Psoas muscle (tissue), 7 donors: ENCODE measurements at regions not wholly inside any gene's neighbourhood (a gene's known extent, or its start where the extent isn't known, plus 50 kb on each side); places are given as distances from the start of the nearest gene placed in this dataset.

Source experiments
- ATAC-seq, 4 donors: fragments of 200-7000 bp; cut with Tn5 transposase; one replicate each; pipeline ENCODE4 v1.9.1; 2020; ENCODE audit warnings: moderate library complexity in 3 of 4, mild to moderate bottlenecking in 2 of 4
- DNase-seq, 2 donors: peaks; one replicate each; pipeline ENCODE4 v3.0.0-alpha.2; 2020
- H3K27ac ChIP-seq: fragments of 200-600 bp; one replicate; pipeline ENCODE4 v1.8.0; 2022
- H3K27me3 ChIP-seq, 3 donors: fragments of 200-600 bp in 1 of 3; one replicate each; pipeline versions ENCODE4 v1.6.1 to v1.8.0; 2013 to 2022; ENCODE audit warnings: low read length in 2 of 3, mild to moderate bottlenecking in 2 of 3, moderate library complexity in 1 of 3; ENCODE audit not compliant: insufficient read depth in 3 of 3
- H3K36me3 ChIP-seq, 2 donors: fragments of 200-600 bp in 1 of 2; one replicate each; pipeline versions ENCODE4 v1.6.1 to v1.8.0; 2013 to 2022; ENCODE audit warnings: low read depth in 1 of 2, mild to moderate bottlenecking in 1 of 2, moderate library complexity in 1 of 2; ENCODE audit not compliant: insufficient read depth in 1 of 2
- H3K4me1 ChIP-seq: fragments of 200-600 bp; one replicate; pipeline ENCODE4 v1.8.0; 2022
- H3K4me3 ChIP-seq: fragments of 200-600 bp; one replicate; pipeline ENCODE4 v1.8.0; 2022; ENCODE audit warnings: mild to moderate bottlenecking
- H3K9me3 ChIP-seq: fragments of 200-600 bp; one replicate; pipeline ENCODE4 v1.8.0; 2022
- WGBS, 3 donors: extraction: QIAGEN DNeasy Blood & Tissue Kit; methylation state at CpG; one replicate each; pipeline versions ENCODE4 v1.1.6 to v1.1.7; 2013; 5-methylcytosine and 5-hydroxymethylcytosine counted together
- intact Hi-C, 2 donors: fragments of 100-400 bp; cut with DNase I; formaldehyde crosslinking; loops; one replicate each; pipeline versions ENCODE4 v1.11.0 to v1.14.2; 2022
- TF ChIP-seq, protein P1 (sequence below): fragments of 200-600 bp; IDR thresholded peaks from one replicate; pipeline ENCODE4 v1.8.0; 2022; ENCODE audit warnings: antibody characterized with exemption
- donor health status: healthy with polysubstance abuse.
- donor health status: DM: no; HTN: no; CAD: no; lungs with moderate emphysema.
- donor health status: Bipolar disorder and iron deficiency.
- donor health status: healthy.
- donor health status: DM: yes; HTN: yes; CAD: no.
- donor health status: DM: no; HTN: no; CAD: no.
- donor health status: DM: yes; HTN: yes; CAD: no.

DNA sequence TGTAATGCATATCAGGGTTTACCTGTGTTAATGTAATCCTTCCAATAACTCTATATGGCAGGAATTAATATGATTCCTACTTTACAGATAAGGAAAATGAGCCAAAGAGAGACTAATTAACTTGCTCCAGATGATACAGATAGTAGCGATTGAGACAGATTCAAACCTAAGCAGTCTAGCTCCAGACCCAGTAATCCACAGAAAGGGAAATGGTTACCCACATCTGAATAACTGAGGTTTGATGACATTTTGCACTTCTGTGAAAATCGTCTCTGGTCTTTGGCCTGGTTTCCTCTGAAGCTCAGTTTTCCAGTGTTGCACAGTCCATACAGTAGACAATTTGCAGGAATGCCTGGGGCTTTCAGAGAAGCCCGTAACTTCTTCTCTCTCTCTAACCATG lies 177.1 kb upstream of the UMPS start:
- TF ChIP-seq, protein P1, sequence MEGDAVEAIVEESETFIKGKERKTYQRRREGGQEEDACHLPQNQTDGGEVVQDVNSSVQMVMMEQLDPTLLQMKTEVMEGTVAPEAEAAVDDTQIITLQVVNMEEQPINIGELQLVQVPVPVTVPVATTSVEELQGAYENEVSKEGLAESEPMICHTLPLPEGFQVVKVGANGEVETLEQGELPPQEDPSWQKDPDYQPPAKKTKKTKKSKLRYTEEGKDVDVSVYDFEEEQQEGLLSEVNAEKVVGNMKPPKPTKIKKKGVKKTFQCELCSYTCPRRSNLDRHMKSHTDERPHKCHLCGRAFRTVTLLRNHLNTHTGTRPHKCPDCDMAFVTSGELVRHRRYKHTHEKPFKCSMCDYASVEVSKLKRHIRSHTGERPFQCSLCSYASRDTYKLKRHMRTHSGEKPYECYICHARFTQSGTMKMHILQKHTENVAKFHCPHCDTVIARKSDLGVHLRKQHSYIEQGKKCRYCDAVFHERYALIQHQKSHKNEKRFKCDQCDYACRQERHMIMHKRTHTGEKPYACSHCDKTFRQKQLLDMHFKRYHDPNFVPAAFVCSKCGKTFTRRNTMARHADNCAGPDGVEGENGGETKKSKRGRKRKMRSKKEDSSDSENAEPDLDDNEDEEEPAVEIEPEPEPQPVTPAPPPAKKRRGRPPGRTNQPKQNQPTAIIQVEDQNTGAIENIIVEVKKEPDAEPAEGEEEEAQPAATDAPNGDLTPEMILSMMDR = no peak
- DNase-seq (no peak), ATAC-seq (no peak)
- 72 to 92% (median 85%) methylated on average over 3 of the region's 3 CpGs for WGBS, 3 donors
- Histone ChIP-seq H3K4me1 (no peaks in the 10 kb centered on the region), H3K27me3 (no peaks in the 10 kb centered on the region), H3K36me3 (no peaks in the 10 kb centered on the region), H3K4me3 (no peak overlapping the region), H3K27ac (no peak overlapping the region), H3K9me3 (no peaks in the 10 kb centered on the region)
- intact Hi-C loops = loop anchor here in 1 of 2 donors (10.0 kb wide), 1 partner anchor 538 kb away; no protein-coding TSS in a partner anchor

DNA sequence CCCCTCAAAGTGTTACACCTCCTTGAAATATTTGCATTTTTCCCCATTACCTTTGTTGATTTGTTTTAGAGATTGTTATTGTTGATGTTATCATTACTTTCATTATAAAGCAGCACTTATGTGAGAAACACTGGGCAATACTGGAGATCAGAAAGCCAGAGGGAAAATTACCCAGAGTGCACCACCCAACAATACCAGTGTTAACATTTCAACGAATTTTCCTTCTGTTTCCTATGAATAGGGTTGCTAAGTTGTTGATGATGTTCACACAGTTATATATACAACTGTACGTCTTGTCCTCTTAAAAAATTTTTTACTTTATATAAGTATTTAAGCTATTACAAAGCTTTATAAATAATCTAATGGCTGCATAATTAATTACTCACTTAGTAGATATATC lies 173.6 kb upstream of the UMPS start:
- peaks cover 4% of the 10 kb centered on the region for H3K4me1 ChIP-seq
- no peak overlapping the region for H3K27ac ChIP-seq
- WGBS, 3 donors = 57 to 65% (median 63%) methylated on average over 2 of the region's 2 CpGs
- no peaks in the 10 kb centered on the region for H3K9me3 ChIP-seq
- TF ChIP-seq, protein P1 = no peak
- ATAC-seq (no peak), DNase-seq (no peak)
- intact Hi-C loops = loop anchor here (5.0 to 10.0 kb wide), 3 partner anchors 64 to 542 kb away; no protein-coding TSS in a partner anchor
- no peaks in the 10 kb centered on the region for H3K27me3 ChIP-seq
- no peaks in the 10 kb centered on the region for H3K36me3 ChIP-seq
- no peak overlapping the region for H3K4me3 ChIP-seq

- Histone ChIP-seq H3K4me3 (no peak overlapping the region), H3K9me3 (no peaks in the 10 kb centered on the region), H3K4me1 (peaks cover 4% of the 10 kb centered on the region), H3K27me3 (no peaks in the 10 kb centered on the region), H3K27ac (no peak overlapping the region), H3K36me3 (no peaks in the 10 kb centered on the region)
- TF ChIP-seq, protein P1 = no peak
- ATAC-seq (no peak), DNase-seq (no peak)
- 43 to 53% (median 46%) methylated on average over 5 of the region's 5 CpGs for WGBS, 3 donors
- intact Hi-C loops = loop anchor here (5.0 to 10.0 kb wide), 3 partner anchors 65 to 543 kb away; no protein-coding TSS in a partner anchor
Observed at GRCh38 chr3:124557433-124558232, 172.6 kb upstream of the UMPS start.

GRCh38 chr3:124558991-124559845 lies 171.0 kb upstream of the UMPS start:
- no peaks in the 10 kb centered on the region for H3K9me3 ChIP-seq
- no peak overlapping the region for H3K4me3 ChIP-seq
- H3K4me1 ChIP-seq = peaks cover 4% of the 10 kb centered on the region
- ATAC-seq (peak; percentile 28 to 67 (median 46)), DNase-seq (peak; percentile 57 to 75)
- TF ChIP-seq, protein P1 = no peak
- no peak overlapping the region for H3K27ac ChIP-seq
- intact Hi-C loops = loop anchor here (5.0 to 10.0 kb wide), 3 partner anchors 67 to 544 kb away; no protein-coding TSS in a partner anchor
- 59 to 68% (median 60%) methylated on average over 8 of the region's 8 CpGs for WGBS, 3 donors
- no peaks in the 10 kb centered on the region for H3K27me3 ChIP-seq
- no peaks in the 10 kb centered on the region for H3K36me3 ChIP-seq
